ENCODE measurements at regions not wholly inside any gene's neighbourhood (a gene's known extent, or its start where the extent isn't known, plus 50 kb on each side); places are given as distances from the start of the nearest gene placed in this dataset.

DNA sequence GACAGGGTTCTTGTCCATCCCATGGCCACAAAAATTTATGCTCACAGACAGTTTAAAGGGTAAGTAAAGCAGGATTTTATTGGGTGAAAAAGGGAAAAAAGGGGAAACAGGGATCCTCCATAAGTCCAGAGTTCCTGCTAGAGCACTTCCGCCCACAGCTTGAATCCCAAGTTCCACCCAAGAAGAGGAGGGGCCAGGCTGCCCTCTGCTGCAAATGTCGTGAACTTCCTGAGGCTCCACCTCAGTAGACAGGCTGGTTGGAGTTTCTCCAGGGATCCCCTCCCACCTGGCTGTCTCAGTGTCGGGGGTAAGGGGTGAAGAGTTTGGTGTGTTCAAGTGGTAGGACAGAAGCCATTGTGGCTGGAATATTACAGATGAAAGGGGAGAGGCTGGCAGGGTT is 275.0 kb upstream of the SGCD start:
- no peak for TF ChIP-seq GATA3 (IDR thresholded peaks at IDR 0.05; ENCODE audit: low read depth, low read length)
- no peak for TF ChIP-seq GATA2 (IDR thresholded peaks at IDR 0.05; ENCODE audit: low read depth, low read length)

Data from SH-SY5Y (cell line).